PC-3 (cell line): ENCODE measurements at regions not wholly inside any gene's neighbourhood (a gene's known extent, or its start where the extent isn't known, plus 50 kb on each side); places are given as distances from the start of the nearest gene placed in this dataset.

Experiments used
- ATAC-seq: fragments of 200-7000 bp; cut with Tn5 transposase; 2 replicates; pipeline ENCODE4 v1.9.1; 2020; ENCODE audit warnings: mild to moderate bottlenecking, moderate library complexity
- BruUV-seq: library from RNA; stranded (reverse); fragments of 400-500 nt; replicated peaks from 2 replicates; lab custom pipeline; 2021; lab: Mats Ljungman, UMichigan
- CTCF ChIA-PET: fragments of 300-600 bp; sonication (Branson Sonifier 250); formaldehyde crosslinking; loops from one replicate; lab custom pipeline; 2022; ENCODE audit warnings: antibody characterized with exemption; lab: Charles Lee
- POLR2A ChIA-PET: fragments of 300-600 bp; sonication (Branson Sonifier 250); formaldehyde crosslinking; loops from one replicate; lab custom pipeline; 2022; ENCODE audit warnings: antibody characterized with exemption; ENCODE audit not compliant: unreplicated experiment; lab: Charles Lee
- DNase-seq: peaks from one replicate; pipeline ENCODE4 v3.0.0-alpha.2; 2015
- H2AFZ ChIP-seq: fragments of 300-600 bp; sonication (generic); 2 replicates; pipeline ENCODE4 v1.6.0; 2016; ENCODE audit warnings: antibody characterized with exemption, low read length
- H3F3A ChIP-seq: fragments of 300-600 bp; sonication (generic); one replicate; pipeline ENCODE4 v1.6.0; 2017; ENCODE audit warnings: antibody characterized with exemption, low read length, control low read depth, mild to moderate bottlenecking; ENCODE audit not compliant: unreplicated experiment
- H3K27ac ChIP-seq: fragments of 300-600 bp; sonication (generic); 2 replicates; pipeline ENCODE4 v1.5.1; 2016; ENCODE audit warnings: mild to moderate bottlenecking, low read length
- H3K27me3 ChIP-seq: fragments of 300-600 bp; sonication (generic); 2 replicates; pipeline ENCODE4 v1.6.1; 2016; ENCODE audit warnings: low read length, mixed read lengths
- H3K36me3 ChIP-seq: fragments of 300-600 bp; sonication (generic); 2 replicates; pipeline ENCODE4 v1.6.1; 2016; ENCODE audit warnings: low read depth, mixed run types, low read length, mixed read lengths
- H3K4me1 ChIP-seq: fragments of 300-600 bp; sonication (generic); 2 replicates; pipeline ENCODE4 v1.5.1; 2016; ENCODE audit warnings: low read length; ENCODE audit not compliant: insufficient read depth
- H3K4me2 ChIP-seq: fragments of 300-600 bp; sonication (generic); 2 replicates; pipeline ENCODE4 v1.6.0; 2016; ENCODE audit warnings: low read length
- H3K4me3 ChIP-seq: fragments of 300-600 bp; sonication (generic); 2 replicates; pipeline ENCODE4 v1.5.1; 2016; ENCODE audit warnings: mild to moderate bottlenecking, low read length, mixed read lengths
- H3K79me2 ChIP-seq: fragments of 300-600 bp; sonication (generic); 2 replicates; pipeline ENCODE4 v1.6.1; 2017; ENCODE audit warnings: low read length, mixed read lengths
- H3K9ac ChIP-seq: fragments of 300-600 bp; sonication (generic); 2 replicates; pipeline ENCODE4 v1.6.0; 2016; ENCODE audit warnings: mild to moderate bottlenecking, low read length
- H3K9me2 ChIP-seq: fragments of 300-600 bp; sonication (generic); replicated peaks from 2 replicates; pipeline ENCODE4 v1.6.1; 2016; ENCODE audit warnings: mixed run types, low read length, mixed read lengths
- H3K9me3 ChIP-seq: fragments of 300-600 bp; sonication (generic); 2 replicates; pipeline ENCODE4 v1.6.1; 2016; ENCODE audit warnings: low read length, mixed read lengths
- H4K20me1 ChIP-seq: fragments of 300-600 bp; sonication (generic); 2 replicates; pipeline ENCODE4 v1.6.1; 2016; ENCODE audit warnings: low read length, mixed read lengths
- CTCF ChIP-seq: fragments of 300-600 bp; sonication (generic); conservative IDR thresholded peaks from 2 replicates; pipeline ENCODE4 v1.5.1; 2017; ENCODE audit warnings: antibody characterized with exemption, low read depth, mild to moderate bottlenecking, low read length
- EZH2 ChIP-seq: fragments of 300-600 bp; sonication (generic); IDR thresholded peaks from one replicate; pipeline ENCODE4 v1.6.1; 2017; ENCODE audit warnings: antibody characterized with exemption, mild to moderate bottlenecking, low read length; ENCODE audit not compliant: unreplicated experiment
- EZH2phosphoT487 ChIP-seq: fragments of 300-600 bp; sonication (generic); IDR thresholded peaks from 2 replicates; pipeline ENCODE4 v1.6.1; 2018; ENCODE audit warnings: mild to moderate bottlenecking, antibody characterized with exemption, low read length, borderline replicate concordance
- intact Hi-C: fragments of 100-400 bp; cut with micrococcal nuclease; formaldehyde crosslinking; loops from 2 replicates; pipeline ENCODE4 v1.9.0; 2023

GRCh38 chr18:10377956-10378355 lies 76.5 kb upstream of the APCDD1 start:
- no peaks in the 10 kb centered on the region for H4K20me1 ChIP-seq
- no peaks in the 10 kb centered on the region for H3F3A ChIP-seq
- no peak overlapping the region for H2AFZ ChIP-seq
- no peak overlapping the region for H3K27ac ChIP-seq
- no peaks in the 10 kb centered on the region for H3K9me2 ChIP-seq
- no peak overlapping the region for H3K4me2 ChIP-seq
- ATAC-seq (no peak), DNase-seq (no peak)
- no peak for TF ChIP-seq EZH2phosphoT487
- TF ChIP-seq EZH2, result no peak
- TF ChIP-seq CTCF, result no peak
- H3K79me2 ChIP-seq, result no peaks in the 10 kb centered on the region
- ChIA-PET POLR2A (no interaction called here), CTCF (no interaction called here)
- intact Hi-C loops, result no loop called here
- no peak overlapping the region for H3K4me3 ChIP-seq
- no peaks in the 10 kb centered on the region for H3K9me3 ChIP-seq
- no peaks in the 10 kb centered on the region for H3K4me1 ChIP-seq
- peaks cover 80% of the 10 kb centered on the region for H3K27me3 ChIP-seq
- H3K36me3 ChIP-seq, result no peaks in the 10 kb centered on the region
- H3K9ac ChIP-seq, result no peak overlapping the region
- no TSS peak for BruUV-seq

- no peaks in the 10 kb centered on the region for H3K9me3 ChIP-seq
- TF ChIP-seq EZH2phosphoT487, result no peak
- no peak for TF ChIP-seq CTCF
- no peaks in the 10 kb centered on the region for H4K20me1 ChIP-seq
- H3F3A ChIP-seq, result no peaks in the 10 kb centered on the region
- no peaks in the 10 kb centered on the region for H3K9me2 ChIP-seq
- ATAC-seq (no peak), DNase-seq (no peak)
- POLR2A ChIA-PET, result no interaction called here
- no peaks in the 10 kb centered on the region for H3K79me2 ChIP-seq
- peaks cover 72% of the 10 kb centered on the region for H3K27me3 ChIP-seq
- no peaks in the 10 kb centered on the region for H3K4me1 ChIP-seq
- no peak overlapping the region for H2AFZ ChIP-seq
- no TSS peak for BruUV-seq
- no peak overlapping the region for H3K4me2 ChIP-seq
- CTCF ChIA-PET, result no interaction called here
- no peak overlapping the region for H3K27ac ChIP-seq
- H3K9ac ChIP-seq, result no peak overlapping the region
- H3K4me3 ChIP-seq, result no peak overlapping the region
- no peaks in the 10 kb centered on the region for H3K36me3 ChIP-seq
- intact Hi-C loops, result no loop called here
Observed at GRCh38 chr18:10378688-10379420, 75.6 kb upstream of the APCDD1 start.

- H3K4me2 ChIP-seq, result no peak overlapping the region
- H3F3A ChIP-seq, result no peaks in the 10 kb centered on the region
- H3K4me1 ChIP-seq, result no peaks in the 10 kb centered on the region
- H2AFZ ChIP-seq, result no peak overlapping the region
- H3K9me2 ChIP-seq, result no peaks in the 10 kb centered on the region
- no TSS peak for BruUV-seq
- H3K9me3 ChIP-seq, result no peaks in the 10 kb centered on the region
- ChIA-PET POLR2A (no interaction called here), CTCF (no interaction called here)
- H3K36me3 ChIP-seq, result no peaks in the 10 kb centered on the region
- H4K20me1 ChIP-seq, result no peaks in the 10 kb centered on the region
- H3K79me2 ChIP-seq, result no peaks in the 10 kb centered on the region
- no peak overlapping the region for H3K9ac ChIP-seq
- DNase-seq (peak; percentile 6), ATAC-seq (no peak; the same call in 1 of the 2 replicates)
- TF ChIP-seq EZH2phosphoT487, result no peak
- no peak for TF ChIP-seq CTCF
- no peak for TF ChIP-seq EZH2
- H3K27ac ChIP-seq, result no peak overlapping the region
- intact Hi-C loops, result no loop called here
- H3K4me3 ChIP-seq, result no peak overlapping the region
- H3K27me3 ChIP-seq, result peaks cover 72% of the 10 kb centered on the region
Observed at GRCh38 chr18:10379522-10379921, 74.9 kb upstream of the APCDD1 start.
